PC-3 (cell line): ENCODE measurements at regions not wholly inside any gene's neighbourhood (a gene's known extent, or its start where the extent isn't known, plus 50 kb on each side); places are given as distances from the start of the nearest gene placed in this dataset.

ENCODE experiments used
- ATAC-seq: fragments of 200-7000 bp; cut with Tn5 transposase; 2 replicates; pipeline ENCODE4 v1.9.1; 2020; ENCODE audit warnings: mild to moderate bottlenecking, moderate library complexity
- BruUV-seq: library from RNA; stranded (reverse); fragments of 400-500 nt; replicated peaks from 2 replicates; lab custom pipeline; 2021; lab: Mats Ljungman, UMichigan
- CTCF ChIA-PET: fragments of 300-600 bp; sonication (Branson Sonifier 250); formaldehyde crosslinking; loops from one replicate; lab custom pipeline; 2022; ENCODE audit warnings: antibody characterized with exemption; lab: Charles Lee
- POLR2A ChIA-PET: fragments of 300-600 bp; sonication (Branson Sonifier 250); formaldehyde crosslinking; loops from one replicate; lab custom pipeline; 2022; ENCODE audit warnings: antibody characterized with exemption; ENCODE audit not compliant: unreplicated experiment; lab: Charles Lee
- DNase-seq: peaks from one replicate; pipeline ENCODE4 v3.0.0-alpha.2; 2015
- H2AFZ ChIP-seq: fragments of 300-600 bp; sonication (generic); 2 replicates; pipeline ENCODE4 v1.6.0; 2016; ENCODE audit warnings: antibody characterized with exemption, low read length
- H3F3A ChIP-seq: fragments of 300-600 bp; sonication (generic); one replicate; pipeline ENCODE4 v1.6.0; 2017; ENCODE audit warnings: antibody characterized with exemption, low read length, control low read depth, mild to moderate bottlenecking; ENCODE audit not compliant: unreplicated experiment
- H3K27ac ChIP-seq: fragments of 300-600 bp; sonication (generic); 2 replicates; pipeline ENCODE4 v1.5.1; 2016; ENCODE audit warnings: mild to moderate bottlenecking, low read length
- H3K27me3 ChIP-seq: fragments of 300-600 bp; sonication (generic); 2 replicates; pipeline ENCODE4 v1.6.1; 2016; ENCODE audit warnings: low read length, mixed read lengths
- H3K36me3 ChIP-seq: fragments of 300-600 bp; sonication (generic); 2 replicates; pipeline ENCODE4 v1.6.1; 2016; ENCODE audit warnings: low read depth, mixed run types, low read length, mixed read lengths
- H3K4me1 ChIP-seq: fragments of 300-600 bp; sonication (generic); 2 replicates; pipeline ENCODE4 v1.5.1; 2016; ENCODE audit warnings: low read length; ENCODE audit not compliant: insufficient read depth
- H3K4me2 ChIP-seq: fragments of 300-600 bp; sonication (generic); 2 replicates; pipeline ENCODE4 v1.6.0; 2016; ENCODE audit warnings: low read length
- H3K4me3 ChIP-seq: fragments of 300-600 bp; sonication (generic); 2 replicates; pipeline ENCODE4 v1.5.1; 2016; ENCODE audit warnings: mild to moderate bottlenecking, low read length, mixed read lengths
- H3K79me2 ChIP-seq: fragments of 300-600 bp; sonication (generic); 2 replicates; pipeline ENCODE4 v1.6.1; 2017; ENCODE audit warnings: low read length, mixed read lengths
- H3K9ac ChIP-seq: fragments of 300-600 bp; sonication (generic); 2 replicates; pipeline ENCODE4 v1.6.0; 2016; ENCODE audit warnings: mild to moderate bottlenecking, low read length
- H3K9me2 ChIP-seq: fragments of 300-600 bp; sonication (generic); replicated peaks from 2 replicates; pipeline ENCODE4 v1.6.1; 2016; ENCODE audit warnings: mixed run types, low read length, mixed read lengths
- H3K9me3 ChIP-seq: fragments of 300-600 bp; sonication (generic); 2 replicates; pipeline ENCODE4 v1.6.1; 2016; ENCODE audit warnings: low read length, mixed read lengths
- H4K20me1 ChIP-seq: fragments of 300-600 bp; sonication (generic); 2 replicates; pipeline ENCODE4 v1.6.1; 2016; ENCODE audit warnings: low read length, mixed read lengths
- CTCF ChIP-seq: fragments of 300-600 bp; sonication (generic); conservative IDR thresholded peaks from 2 replicates; pipeline ENCODE4 v1.5.1; 2017; ENCODE audit warnings: antibody characterized with exemption, low read depth, mild to moderate bottlenecking, low read length
- EZH2 ChIP-seq: fragments of 300-600 bp; sonication (generic); IDR thresholded peaks from one replicate; pipeline ENCODE4 v1.6.1; 2017; ENCODE audit warnings: antibody characterized with exemption, mild to moderate bottlenecking, low read length; ENCODE audit not compliant: unreplicated experiment
- EZH2phosphoT487 ChIP-seq: fragments of 300-600 bp; sonication (generic); IDR thresholded peaks from 2 replicates; pipeline ENCODE4 v1.6.1; 2018; ENCODE audit warnings: mild to moderate bottlenecking, antibody characterized with exemption, low read length, borderline replicate concordance
- intact Hi-C: fragments of 100-400 bp; cut with micrococcal nuclease; formaldehyde crosslinking; loops from 2 replicates; pipeline ENCODE4 v1.9.0; 2023

- no peaks in the 10 kb centered on the region for H3K9me3 ChIP-seq
- no peak overlapping the region for H2AFZ ChIP-seq
- H3K4me1 ChIP-seq = no peaks in the 10 kb centered on the region
- DNase-seq (no peak), ATAC-seq (no peak)
- H3K36me3 ChIP-seq = no peaks in the 10 kb centered on the region
- H4K20me1 ChIP-seq = no peaks in the 10 kb centered on the region
- H3F3A ChIP-seq = no peaks in the 10 kb centered on the region
- TF ChIP-seq EZH2phosphoT487 (no peak), EZH2 (no peak), CTCF (no peak)
- intact Hi-C loops = no loop called here
- H3K9me2 ChIP-seq = no peaks in the 10 kb centered on the region
- ChIA-PET CTCF (no interaction called here), POLR2A (no interaction called here)
- H3K4me3 ChIP-seq = no peak overlapping the region
- no peaks in the 10 kb centered on the region for H3K79me2 ChIP-seq
- no peak overlapping the region for H3K9ac ChIP-seq
- no peaks in the 10 kb centered on the region for H3K27me3 ChIP-seq
- no peak overlapping the region for H3K27ac ChIP-seq
- BruUV-seq = no TSS peak
- no peak overlapping the region for H3K4me2 ChIP-seq
These were observed 183.1 kb upstream of the CCL2 start for GRCh38 chr17:34071886-34072420.

GRCh38 chr17:34075076-34075475 lies 180.0 kb upstream of the CCL2 start:
- intact Hi-C loops = no loop called here
- Histone ChIP-seq H3K9me3 (no peaks in the 10 kb centered on the region), H3K79me2 (no peaks in the 10 kb centered on the region), H3K27me3 (no peaks in the 10 kb centered on the region), H3K36me3 (no peaks in the 10 kb centered on the region), H3K9ac (no peak overlapping the region), H3K4me3 (no peak overlapping the region), H3K9me2 (no peaks in the 10 kb centered on the region), H3K27ac (no peak overlapping the region), H4K20me1 (no peaks in the 10 kb centered on the region), H3F3A (no peaks in the 10 kb centered on the region), H2AFZ (no peak overlapping the region), H3K4me1 (no peaks in the 10 kb centered on the region), H3K4me2 (no peak overlapping the region)
- CTCF ChIA-PET = no interaction called here
- POLR2A ChIA-PET = no interaction called here
- ATAC-seq = no peak
- TF ChIP-seq EZH2 (no peak), EZH2phosphoT487 (no peak), CTCF (no peak)
- BruUV-seq = no TSS peak
- DNase-seq = no peak

- Histone ChIP-seq H3K79me2 (no peaks in the 10 kb centered on the region), H3F3A (no peaks in the 10 kb centered on the region), H3K9me2 (no peaks in the 10 kb centered on the region), H3K36me3 (no peaks in the 10 kb centered on the region), H3K27ac (no peak overlapping the region), H4K20me1 (no peaks in the 10 kb centered on the region), H2AFZ (no peak overlapping the region), H3K4me3 (no peak overlapping the region), H3K27me3 (no peaks in the 10 kb centered on the region), H3K9ac (no peak overlapping the region), H3K4me1 (no peaks in the 10 kb centered on the region), H3K9me3 (no peaks in the 10 kb centered on the region), H3K4me2 (no peak overlapping the region)
- intact Hi-C loops = no loop called here
- DNase-seq (no peak), ATAC-seq (no peak)
- POLR2A ChIA-PET = no interaction called here
- TF ChIP-seq EZH2 (no peak), CTCF (no peak), EZH2phosphoT487 (no peak)
- no TSS peak for BruUV-seq
- CTCF ChIA-PET = no interaction called here
These were observed 178.1 kb upstream of the CCL2 start for GRCh38 chr17:34076743-34077631.
